Right atrium auricular region (tissue), 2 donors: ENCODE measurements at regions not wholly inside any gene's neighbourhood (a gene's known extent, or its start where the extent isn't known, plus 50 kb on each side); places are given as distances from the start of the nearest gene placed in this dataset.
"Not testable (repeated sequence)": the region's sequence is repeated elsewhere in the genome, so short reads cannot be mapped to it uniquely, and the experiment has no call there.

Source experiments
- DNase-seq: peaks from one replicate; pipeline ENCODE4 v3.0.0-alpha.2; 2019; ENCODE audit warnings: low spot score
- H3K27ac ChIP-seq, 2 donors: fragments of 200-600 bp; sonication (generic); 1 replicate in 1 of 2; 2 replicates in 1 of 2; pipeline ENCODE4 v1.5.1; 2016 to 2019
- H3K27me3 ChIP-seq, 2 donors: fragments of 200-600 bp; sonication (generic); one replicate each; pipeline versions ENCODE4 v1.5.1 to v1.6.0; 2017 to 2019
- H3K36me3 ChIP-seq: fragments of 200-600 bp; sonication (generic); one replicate; pipeline ENCODE4 v1.5.1; 2016
- H3K4me1 ChIP-seq, 2 donors: fragments of 200-600 bp; sonication (generic); one replicate each; pipeline versions ENCODE4 v1.5.1 to v1.6.0; 2017 to 2019
- H3K4me3 ChIP-seq, 2 donors: fragments of 200-600 bp; sonication (generic); 1 replicate in 1 of 2; 2 replicates in 1 of 2; pipeline ENCODE4 v1.5.1; 2017 to 2019; ENCODE audit warnings: mild to moderate bottlenecking in 1 of 2, moderate library complexity in 1 of 2
- H3K9me3 ChIP-seq, 2 donors: fragments of 200-600 bp; sonication (generic); one replicate each; pipeline ENCODE4 v1.5.1; 2019
- CTCF ChIP-seq, 2 donors: fragments of 200-600 bp; sonication (generic); IDR thresholded peaks; one replicate each; pipeline ENCODE4 v1.5.1; 2019; ENCODE audit warnings: antibody characterized with exemption in 2 of 2

GRCh38 chr12:86710109-86710508 lies 453.9 kb upstream of the MGAT4C start:
- Histone ChIP-seq H3K9me3 (peaks cover 0 to 4% of the 10 kb centered on the region in 2 donors), H3K36me3 (no peaks in the 10 kb centered on the region)

DNA sequence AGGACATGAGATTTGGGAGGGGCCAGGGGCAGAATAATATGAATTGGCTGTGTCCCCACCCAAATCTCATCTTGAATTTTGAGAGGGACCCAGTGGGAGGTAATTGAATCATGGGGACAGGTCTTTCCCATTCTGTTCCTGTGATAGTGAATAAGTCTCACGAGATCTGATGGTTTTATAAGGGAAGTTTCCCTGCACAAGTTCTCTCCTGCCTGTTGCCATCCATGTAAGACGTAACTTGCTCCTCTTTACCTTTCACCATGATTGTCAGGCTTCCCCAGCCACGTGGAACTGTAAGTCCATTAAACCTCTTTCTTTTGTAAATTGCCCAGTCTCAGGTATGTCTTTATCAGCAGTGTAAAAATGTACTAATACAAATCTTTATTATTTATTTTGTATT lies 452.8 kb upstream of the MGAT4C start:
- not testable (repeated sequence) for H3K36me3 ChIP-seq, H3K4me1 ChIP-seq, H3K27ac ChIP-seq, H3K4me3 ChIP-seq, DNase-seq, H3K9me3 ChIP-seq, H3K27me3 ChIP-seq

More at GRCh38 chr12:86710109-86710508, 453.9 kb upstream of the MGAT4C start:
- Histone ChIP-seq H3K4me3 (no peak overlapping the region), H3K4me1 (no peaks in the 10 kb centered on the region), H3K27ac (no peak overlapping the region), H3K27me3 (no peaks in the 10 kb centered on the region)
- DNase-seq = no peak
- no peak for TF ChIP-seq CTCF (IDR thresholded peaks at IDR 0.05)

GRCh38 chr12:86698641-86698980 lies 442.4 kb upstream of the MGAT4C start:
- no peak for TF ChIP-seq CTCF (IDR thresholded peaks at IDR 0.05)
- no peaks in the 10 kb centered on the region for H3K27me3 ChIP-seq
- H3K9me3 ChIP-seq = no peaks in the 10 kb centered on the region
- no peaks in the 10 kb centered on the region for H3K36me3 ChIP-seq
- DNase-seq = no peak
- no peaks in the 10 kb centered on the region for H3K4me1 ChIP-seq
- H3K4me3 ChIP-seq = no peak overlapping the region
- no peak overlapping the region for H3K27ac ChIP-seq

GRCh38 chr12:86697916-86698640 lies 441.9 kb upstream of the MGAT4C start:
- no peak for DNase-seq
- H3K9me3 ChIP-seq = no peaks in the 10 kb centered on the region
- no peak for TF ChIP-seq CTCF (IDR thresholded peaks at IDR 0.05)
- H3K27ac ChIP-seq = no peak overlapping the region
- no peaks in the 10 kb centered on the region for H3K36me3 ChIP-seq
- H3K4me3 ChIP-seq = no peak overlapping the region
- H3K4me1 ChIP-seq = no peaks in the 10 kb centered on the region
- no peaks in the 10 kb centered on the region for H3K27me3 ChIP-seq

DNA sequence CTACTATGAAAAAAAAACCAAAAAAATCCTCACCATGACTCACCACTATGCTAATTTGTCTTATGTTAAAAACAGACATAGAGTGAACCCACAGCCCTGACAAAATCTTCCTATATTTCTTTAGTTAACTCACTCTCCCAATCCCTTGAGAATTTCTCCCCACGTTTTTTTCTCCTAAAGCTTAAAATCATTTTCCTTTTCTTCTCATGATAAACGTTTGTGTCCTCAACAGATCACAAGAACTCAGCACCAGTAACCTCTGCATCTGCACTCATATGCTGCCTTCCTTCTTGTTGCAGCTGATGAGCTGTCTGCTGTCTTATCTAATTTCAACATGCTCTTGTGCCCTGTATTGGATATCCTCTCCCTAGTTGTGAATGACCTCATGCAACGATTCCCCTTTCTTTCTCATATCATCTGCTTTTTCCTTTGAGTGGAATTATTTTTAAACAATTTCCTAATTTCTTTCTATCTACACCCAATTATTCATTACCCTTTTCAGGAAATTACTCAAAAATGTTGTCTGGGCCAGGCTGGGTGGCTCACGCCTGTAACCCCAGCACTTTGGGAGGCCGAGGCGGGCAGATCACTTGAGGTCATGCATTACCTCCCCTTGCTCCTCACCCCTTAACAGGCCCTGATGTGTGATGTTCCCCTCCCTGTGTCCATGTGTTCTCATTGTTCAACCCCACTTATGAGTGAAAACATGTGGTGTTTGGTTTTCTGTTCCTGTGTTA lies 427.5 kb upstream of the MGAT4C start:
- H3K36me3 ChIP-seq = no peaks in the 10 kb centered on the region

More for the DNA sequence above, 427.5 kb upstream of the MGAT4C start:
- no peak overlapping the region for H3K27ac ChIP-seq
- no peak overlapping the region for H3K4me3 ChIP-seq
- H3K9me3 ChIP-seq = peaks cover 0 to 3% of the 10 kb centered on the region in 2 donors
- no peaks in the 10 kb centered on the region for H3K4me1 ChIP-seq
- TF ChIP-seq CTCF (IDR thresholded peaks at IDR 0.05) = no peak
- H3K27me3 ChIP-seq = no peaks in the 10 kb centered on the region
- DNase-seq = no peak
